A673 (cell line): ENCODE measurements at regions not wholly inside any gene's neighbourhood (a gene's known extent, or its start where the extent isn't known, plus 50 kb on each side); places are given as distances from the start of the nearest gene placed in this dataset.

ENCODE experiments used
- BruUV-seq: library from RNA; stranded (reverse); fragments of 400-500 nt; replicated peaks from 2 replicates; lab custom pipeline; 2021; lab: Mats Ljungman, UMichigan
- CTCF ChIA-PET: fragments of 300-600 bp; sonication (Branson Sonifier 250); formaldehyde crosslinking; loops from one replicate; lab custom pipeline; 2022; ENCODE audit warnings: antibody characterized with exemption; lab: Charles Lee
- POLR2A ChIA-PET: fragments of 300-600 bp; sonication (Branson Sonifier 250); formaldehyde crosslinking; loops from one replicate; lab custom pipeline; 2022; ENCODE audit warnings: antibody characterized with exemption; ENCODE audit not compliant: low non-redundant PET; lab: Charles Lee
- DNase-seq: peaks from one replicate; pipeline ENCODE4 v3.0.0-alpha.2; 2015; ENCODE audit warnings: low spot score
- H3K27ac ChIP-seq: fragments of 200-600 bp; sonication (generic); 2 replicates; pipeline ENCODE4 v1.5.1; 2016; ENCODE audit warnings: mixed run types, low read depth, mild to moderate bottlenecking, mixed read lengths, antibody characterized with exemption, low read length; ENCODE audit not compliant: poor library complexity, severe bottlenecking
- H3K27me3 ChIP-seq: fragments of 200-600 bp; sonication (generic); replicated peaks from 2 replicates; pipeline ENCODE4 v1.6.1; 2017; ENCODE audit warnings: mixed run types, low read depth, mild to moderate bottlenecking, mixed read lengths, antibody characterized with exemption, low read length; ENCODE audit not compliant: insufficient read depth, poor library complexity
- H3K36me3 ChIP-seq: fragments of 200-600 bp; sonication (generic); 2 replicates; pipeline ENCODE4 v1.6.1; 2016; ENCODE audit warnings: mixed run types, mild to moderate bottlenecking, mixed read lengths, antibody characterized with exemption, low read length; ENCODE audit not compliant: insufficient read depth, poor library complexity, severe bottlenecking
- H3K4me1 ChIP-seq: fragments of 200-600 bp; sonication (generic); 2 replicates; pipeline ENCODE4 v1.6.1; 2017; ENCODE audit warnings: mixed run types, mild to moderate bottlenecking, mixed read lengths, antibody characterized with exemption, low read length; ENCODE audit not compliant: insufficient read depth, poor library complexity, severe bottlenecking
- H3K4me3 ChIP-seq: fragments of 200-600 bp; sonication (generic); 2 replicates; pipeline ENCODE4 v1.5.1; 2016; ENCODE audit warnings: low read depth, mixed run types, mild to moderate bottlenecking, mixed read lengths, low read length; ENCODE audit not compliant: poor library complexity, severe bottlenecking
- H3K9me3 ChIP-seq: fragments of 200-600 bp; sonication (generic); 2 replicates; pipeline ENCODE4 v1.6.1; 2016; ENCODE audit warnings: mixed run types, low read depth, mild to moderate bottlenecking, mixed read lengths, antibody characterized with exemption, low read length; ENCODE audit not compliant: poor library complexity, severe bottlenecking
- CTCF ChIP-seq: fragments of 300-800, 200-600 bp; sonication (generic); conservative IDR thresholded peaks from 2 replicates; pipeline ENCODE4 v1.5.1; 2017; ENCODE audit warnings: low read depth, mild to moderate bottlenecking, antibody characterized with exemption, low read length, moderate library complexity, mixed read lengths
- EZH2 ChIP-seq: fragments of 200-600 bp; sonication (generic); IDR thresholded peaks from 2 replicates; pipeline ENCODE4 v1.6.1; 2017; ENCODE audit warnings: borderline replicate concordance, low read depth, mild to moderate bottlenecking, mixed read lengths, antibody characterized with exemption, low read length; ENCODE audit not compliant: poor library complexity, severe bottlenecking
- intact Hi-C: fragments of 100-400 bp; cut with micrococcal nuclease; formaldehyde crosslinking; loops from one replicate; pipeline ENCODE4 v1.10.0; 2022; ENCODE audit not compliant: unreplicated experiment

GRCh38 chr22:48428631-48429371 is 1398.9 kb downstream of the BRD1 start:
- H3K27ac ChIP-seq, result no peak overlapping the region
- no peaks in the 10 kb centered on the region for H3K27me3 ChIP-seq
- intact Hi-C loops, result no loop called here
- no peak for DNase-seq
- CTCF ChIA-PET, result no interaction called here
- H3K36me3 ChIP-seq, result no peaks in the 10 kb centered on the region
- no peaks in the 10 kb centered on the region for H3K4me1 ChIP-seq
- POLR2A ChIA-PET, result no interaction called here
- BruUV-seq, result no TSS peak
- TF ChIP-seq EZH2 (no peak), CTCF (no peak)
- H3K9me3 ChIP-seq, result no peaks in the 10 kb centered on the region
- no peak overlapping the region for H3K4me3 ChIP-seq

- POLR2A ChIA-PET, result no interaction called here
- CTCF ChIA-PET, result no interaction called here
- no peaks in the 10 kb centered on the region for H3K4me1 ChIP-seq
These were observed 1399.9 kb downstream of the BRD1 start for GRCh38 chr22:48427731-48428211.

More at GRCh38 chr22:48427731-48428211, 1399.9 kb downstream of the BRD1 start:
- Histone ChIP-seq H3K27me3 (no peaks in the 10 kb centered on the region), H3K4me3 (no peak overlapping the region), H3K9me3 (no peaks in the 10 kb centered on the region), H3K36me3 (no peaks in the 10 kb centered on the region), H3K27ac (no peak overlapping the region)
- BruUV-seq, result no TSS peak
- no peak for DNase-seq
- TF ChIP-seq EZH2 (no peak), CTCF (no peak)
- intact Hi-C loops, result no loop called here
